ENCODE measurements at regions not wholly inside any gene's neighbourhood (a gene's known extent, or its start where the extent isn't known, plus 50 kb on each side); places are given as distances from the start of the nearest gene placed in this dataset.

GRCh38 chr10:27382176-27382575 lies 121.9 kb upstream of the RAB18 start:
- Histone ChIP-seq H2BK12ac (ENCODE audit: insufficient read length, low read depth, low read length) (no peak overlapping the region), H3K79me1 (ENCODE audit: insufficient read depth, low read depth, low read length, poor library complexity, severe bottlenecking) (no peaks in the 10 kb centered on the region), H2AK5ac (ENCODE audit: insufficient read length, low read length) (no peak overlapping the region), H2BK15ac (ENCODE audit: low read depth, low read length) (no peak overlapping the region), H3K9me3 (ENCODE audit: control insufficient read depth, low read depth, low read length) (no peaks in the 10 kb centered on the region), H2BK5ac (ENCODE audit: insufficient read length, low read length) (no peak overlapping the region), H4K20me1 (ENCODE audit: control insufficient read depth, insufficient read depth, insufficient read length) (no peaks in the 10 kb centered on the region), H2BK20ac (ENCODE audit: low read depth, low read length, poor library complexity, severe bottlenecking) (no peak overlapping the region), H3K9ac (ENCODE audit: extremely low read depth, insufficient read length, low read length) (no peak overlapping the region), H3K4ac (ENCODE audit: low read depth, low read length) (no peak overlapping the region), H3K18ac (ENCODE audit: insufficient read length, low read depth, low read length) (no peak overlapping the region), H3K79me2 (ENCODE audit: insufficient read depth, low read length) (no peaks in the 10 kb centered on the region), H3K27ac (ENCODE audit: insufficient read length, low read depth, low read length) (no peak overlapping the region), H3K23ac (ENCODE audit: insufficient read length, low read depth, low read length) (no peak overlapping the region), H3T11ph (ENCODE audit: low read length) (no peak overlapping the region), H3K27me3 (ENCODE audit: insufficient read depth, low read length) (no peaks in the 10 kb centered on the region), H2BK120ac (ENCODE audit: low read depth, low read length, poor library complexity, severe bottlenecking) (no peak overlapping the region), H3K4me1 (ENCODE audit: insufficient read depth, low read length) (no peaks in the 10 kb centered on the region), H3K23me2 (ENCODE audit: insufficient read length, low read depth, low read length, poor library complexity, severe bottlenecking) (no peaks in the 10 kb centered on the region), H4K8ac (replicated peaks; ENCODE audit: insufficient read length, low read depth, low read length) (no peak overlapping the region), H3K56ac (ENCODE audit: insufficient read length, low read depth, low read length) (no peak overlapping the region), H4K5ac (ENCODE audit: insufficient read length, low read depth, low read length) (no peak overlapping the region), H3K14ac (ENCODE audit: insufficient read depth, low read length) (no peak overlapping the region), H2AFZ (ENCODE audit: low read length) (no peak overlapping the region), H4K91ac (ENCODE audit: insufficient read length, low read depth, low read length) (no peak overlapping the region), H3K4me2 (ENCODE audit: insufficient read depth, insufficient read length, low read length) (no peak overlapping the region)
- Mint-ChIP-seq H3K4me1 (no peaks in the 10 kb centered on the region), H3K9me3 (peaks cover 3 to 7% of the 10 kb centered on the region in 2 experiments; a peak in 3 of 5 replicates), H3K4me3 (no peak overlapping the region), H3K27ac (no peak overlapping the region), H3K27me3 (ENCODE audit: low read depth) (no peaks in the 10 kb centered on the region; the same call in 1 of the 2 replicates), H3K36me3 (ENCODE audit: insufficient read depth in 1 of 3, low read depth in 3 of 3) (no peaks in the 10 kb centered on the region)
- TF ChIP-seq CTCF (conservative IDR thresholded peaks at IDR 0.05), result no peak
- no peak for DNase-seq
- WGBS (ENCODE audit: extremely low coverage, insufficient read length, low lambda C conversion rate), result no CpG with 5 or more reads among the region's 3 CpGs
